Middle frontal gyrus (tissue), 1 donor: ENCODE measurements at regions not wholly inside any gene's neighbourhood (a gene's known extent, or its start where the extent isn't known, plus 50 kb on each side); places are given as distances from the start of the nearest gene placed in this dataset.

Experiments used
- DNase-seq: peaks from one replicate; pipeline ENCODE4 v3.0.0-alpha.2; 2015; ENCODE audit warnings: low spot score; ENCODE audit errors: extremely low spot score

DNA sequence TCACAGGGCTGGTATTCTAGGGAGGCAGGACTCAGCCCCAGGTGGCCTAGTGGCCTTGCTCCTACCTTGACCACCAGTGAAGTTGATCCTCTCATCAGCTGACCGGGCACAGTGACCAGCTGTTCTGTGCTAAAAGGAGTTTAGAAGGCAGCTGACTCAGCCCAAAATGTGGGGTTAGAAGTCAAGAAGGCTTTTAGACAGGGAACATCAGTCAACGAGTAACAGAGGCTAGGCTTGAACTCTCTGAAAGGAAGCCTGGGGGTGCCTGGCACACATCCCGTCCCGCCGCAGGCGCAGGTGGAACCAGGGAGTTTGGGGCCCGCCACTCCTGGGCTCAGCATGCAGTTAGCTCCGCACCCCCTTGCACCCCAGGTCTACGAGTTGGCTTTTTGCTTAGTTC is 114.9 kb upstream of the SLC45A1 start:
- DNase-seq, result no peak

DNA sequence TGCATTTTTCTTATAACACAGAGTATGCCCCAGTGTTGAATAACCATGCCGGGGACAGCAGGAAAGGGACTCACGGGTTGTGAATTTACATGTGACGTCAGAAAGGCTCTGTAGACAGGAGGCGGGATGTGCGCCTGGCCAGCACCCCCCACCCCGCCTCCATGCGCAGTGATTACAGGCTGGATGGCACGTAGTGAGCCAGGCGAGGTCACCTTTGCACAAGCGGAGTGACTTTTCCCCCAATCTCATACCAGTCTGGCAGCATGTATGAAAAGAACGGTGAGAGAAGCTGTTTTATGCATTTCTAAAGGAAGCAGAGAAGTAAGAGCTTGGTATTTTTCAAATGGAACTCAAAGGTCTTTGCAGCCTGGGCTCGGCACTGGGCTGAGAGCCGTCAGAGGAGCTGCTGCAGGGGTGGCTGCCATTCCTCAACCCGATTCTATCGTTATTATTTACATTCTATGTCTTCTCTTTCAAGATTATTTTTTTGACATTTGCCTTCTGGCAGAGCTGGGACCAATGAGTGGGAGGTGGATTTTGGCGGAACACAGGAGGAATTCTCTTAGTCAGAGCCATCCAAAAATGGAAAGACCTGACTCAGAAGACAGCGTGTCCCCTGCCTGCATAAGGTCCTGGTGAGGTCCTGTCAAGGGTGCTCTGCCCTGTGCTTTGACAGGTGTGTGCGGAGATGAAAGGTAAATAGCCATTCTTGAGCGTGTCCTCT is 115.6 kb upstream of the SLC45A1 start:
- no peak for DNase-seq

- no peak for DNase-seq
Observed at GRCh38 chr1:8201331-8201861, 116.5 kb upstream of the SLC45A1 start.

DNA sequence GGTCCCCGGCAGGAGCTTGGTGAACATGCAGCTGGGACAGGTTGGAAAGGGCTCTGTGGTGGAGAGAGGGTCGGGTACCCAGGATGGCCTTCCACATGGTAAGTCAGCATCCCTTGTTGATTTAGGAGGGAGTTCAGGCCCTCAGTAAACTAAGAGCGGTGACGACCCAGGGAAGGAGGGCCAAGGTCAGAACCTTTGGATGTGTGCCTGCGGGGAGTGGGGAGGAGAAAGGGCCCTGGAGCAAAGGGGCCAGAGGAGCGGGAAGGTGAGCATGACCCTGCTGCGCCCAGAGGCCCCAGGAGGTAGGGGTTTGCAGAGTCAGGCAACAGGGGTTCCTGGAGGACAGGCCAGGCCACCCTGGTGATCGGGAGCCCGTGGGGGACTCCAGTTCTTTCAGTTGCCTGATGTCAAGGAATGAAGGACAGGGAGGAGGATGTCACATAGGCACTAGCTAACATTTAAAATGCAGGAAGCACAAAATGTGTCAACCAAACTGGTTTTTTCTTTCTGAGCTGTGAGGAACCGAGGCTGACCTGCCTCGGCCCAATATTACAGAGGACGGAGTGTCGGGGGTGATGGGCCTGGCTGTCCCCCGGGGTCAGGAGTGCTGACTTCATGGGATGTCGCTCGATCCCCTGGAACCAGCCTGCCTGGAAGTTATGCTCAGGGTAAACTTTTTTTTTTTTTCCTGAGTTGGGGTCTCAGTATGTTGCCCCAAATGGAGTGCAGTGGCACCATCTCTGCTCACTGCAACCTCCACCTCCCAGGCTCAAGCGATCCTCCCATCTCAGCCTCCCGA is 117.4 kb upstream of the SLC45A1 start:
- DNase-seq, result no peak

- DNase-seq, result no peak
Observed at GRCh38 chr1:8198522-8198921, 119.4 kb upstream of the SLC45A1 start.

GRCh38 chr1:8197493-8198282 is 120.2 kb upstream of the SLC45A1 start:
- DNase-seq, result no peak

GRCh38 chr1:8194481-8195227 is 123.3 kb upstream of the SLC45A1 start:
- DNase-seq, result no peak

DNA sequence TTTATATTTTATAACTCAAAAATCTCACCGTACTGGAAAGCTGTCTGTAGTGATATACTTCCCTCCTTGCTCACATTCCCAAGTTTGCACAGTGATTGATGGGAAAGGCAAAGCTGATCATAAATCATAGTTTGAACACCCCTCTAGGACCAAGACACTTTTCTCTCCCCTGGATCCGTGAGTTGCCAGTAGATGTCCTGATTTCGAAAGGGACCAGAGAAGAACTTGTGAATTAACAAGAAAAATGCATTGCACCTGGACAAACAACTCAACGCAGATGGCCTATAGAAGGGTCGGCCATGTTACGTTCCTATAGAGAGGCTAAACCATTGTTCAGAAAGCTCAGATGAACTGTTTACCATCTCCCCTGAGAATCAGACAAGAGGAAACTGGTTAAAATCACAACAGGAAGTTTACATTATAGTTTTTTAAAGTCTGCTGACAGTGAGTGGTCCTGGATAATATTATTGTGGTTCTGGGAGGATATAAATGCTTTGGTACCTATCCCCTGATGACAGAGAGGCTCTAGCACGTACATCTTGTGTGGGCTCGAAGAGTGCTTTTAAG is 124.0 kb upstream of the SLC45A1 start:
- no peak for DNase-seq

DNA sequence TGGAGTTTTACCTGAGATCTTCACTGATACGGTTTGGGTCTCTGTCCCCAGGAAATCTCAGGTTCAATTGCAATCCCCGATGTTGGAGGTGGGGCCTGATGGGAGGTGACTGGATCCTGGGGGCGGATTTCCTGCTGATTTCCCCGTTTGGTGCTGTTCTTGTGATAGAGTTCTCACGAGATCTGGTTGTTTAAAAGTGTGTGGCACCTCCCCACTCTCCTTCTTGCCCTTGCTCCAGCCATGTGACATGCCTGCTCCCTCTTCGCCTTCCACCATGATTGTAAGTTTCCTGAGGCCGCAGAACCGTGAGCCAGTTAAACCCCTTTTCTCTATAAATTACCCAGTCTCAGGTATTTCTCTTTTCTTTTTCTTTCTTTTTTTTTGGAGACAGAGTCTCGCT is 126.4 kb upstream of the SLC45A1 start:
- no peak for DNase-seq

DNA sequence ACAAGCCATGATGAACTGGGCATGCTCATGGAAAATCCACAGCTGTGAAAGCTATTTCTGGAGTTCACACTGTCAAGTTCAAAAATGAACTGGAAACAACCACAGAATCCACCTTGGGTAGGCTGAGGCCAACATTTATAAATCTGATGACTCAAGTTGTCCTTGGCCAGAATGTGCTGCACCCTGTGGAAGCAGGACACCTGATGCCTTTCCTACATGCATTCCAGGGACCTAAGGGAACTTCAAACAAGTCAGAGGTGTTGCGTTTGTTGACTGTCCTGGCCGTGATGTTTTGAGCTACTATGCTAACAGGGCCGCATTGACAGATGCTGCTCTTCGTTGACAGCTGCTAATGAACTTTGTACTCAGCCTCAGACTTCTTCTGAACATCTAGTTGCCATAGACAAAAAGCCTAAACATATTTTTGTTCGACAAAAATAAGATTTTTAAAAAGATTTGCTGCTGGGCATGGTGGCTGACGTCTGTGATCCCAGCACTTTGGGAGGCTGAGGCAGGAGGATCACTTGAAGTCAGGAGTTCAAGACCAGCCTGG is 127.9 kb upstream of the SLC45A1 start:
- no peak for DNase-seq

- DNase-seq, result no peak
Observed at GRCh38 chr1:8185400-8185799, 132.5 kb upstream of the SLC45A1 start.

- DNase-seq, result no peak
Observed at GRCh38 chr1:8184301-8184700, 133.6 kb upstream of the SLC45A1 start.

DNA sequence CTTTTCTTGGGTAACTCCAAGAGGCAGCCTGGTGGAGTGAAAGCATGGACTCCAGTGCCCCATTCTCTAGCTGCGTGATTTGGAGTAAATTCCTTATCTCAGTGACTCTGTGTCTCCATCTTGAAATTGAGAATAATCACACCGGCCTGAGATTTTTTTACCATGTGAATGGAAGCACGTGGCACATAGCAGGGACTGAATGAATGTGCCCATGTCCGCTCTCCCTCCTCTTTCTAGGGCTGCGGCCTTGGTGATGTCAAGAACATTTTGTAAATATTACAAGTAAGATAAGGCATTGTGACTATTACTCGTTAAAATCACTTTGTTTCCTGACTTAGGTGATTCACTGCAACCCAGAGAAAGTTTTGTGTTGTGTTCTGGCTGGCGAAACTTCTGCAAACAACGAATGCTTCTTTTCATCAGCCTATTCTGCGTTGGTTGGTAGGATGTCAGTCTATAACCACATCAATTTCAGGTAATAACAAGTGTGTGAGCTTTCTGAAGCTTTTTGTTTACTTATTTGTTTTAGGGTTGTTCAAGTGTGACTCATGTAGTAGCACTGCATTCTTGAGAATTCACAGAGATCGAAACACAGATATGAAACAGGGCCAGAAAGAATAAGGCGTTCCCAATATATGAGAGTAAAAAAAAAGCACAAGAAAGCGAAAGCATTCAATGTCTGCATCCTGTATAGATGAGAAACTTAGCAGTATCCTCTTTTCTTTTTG is 135.7 kb upstream of the SLC45A1 start:
- no peak for DNase-seq

DNA sequence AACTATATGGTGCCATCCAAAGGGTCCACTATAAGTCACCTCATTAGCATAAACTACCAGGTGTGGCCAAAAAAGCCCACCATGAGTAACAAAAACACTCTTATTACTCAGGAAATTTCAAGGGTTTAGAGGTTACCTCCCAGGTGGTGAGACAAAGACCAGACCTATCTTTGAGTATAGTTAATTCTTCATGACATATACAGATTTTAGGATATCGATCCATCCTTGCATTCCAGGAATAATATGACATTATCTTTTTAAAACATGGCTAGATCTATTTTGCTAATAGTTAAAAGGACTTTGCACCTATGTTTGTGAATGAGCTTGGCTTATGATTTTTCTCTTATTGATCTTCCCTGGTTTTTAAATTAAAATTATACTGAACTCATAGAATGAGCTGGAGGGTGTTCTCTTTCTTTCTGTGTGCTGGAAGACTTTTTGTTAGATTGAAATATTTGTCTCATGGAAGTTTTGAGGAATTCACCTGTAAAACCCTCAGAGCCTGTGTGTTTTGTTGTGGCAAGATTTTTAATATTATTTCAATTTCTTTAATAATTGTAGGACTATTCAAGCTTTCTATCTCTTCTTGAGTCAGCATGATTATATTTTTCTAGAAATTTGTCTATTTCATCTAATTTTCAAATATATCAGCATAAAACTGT is 138.7 kb upstream of the SLC45A1 start:
- no peak for DNase-seq

- DNase-seq, result no peak
Observed at GRCh38 chr1:8176279-8176678, 141.6 kb upstream of the SLC45A1 start.

- DNase-seq, result no peak
Observed at GRCh38 chr1:8174807-8175206, 143.1 kb upstream of the SLC45A1 start.

- no peak for DNase-seq
Observed at GRCh38 chr1:8171751-8172464, 145.8 kb upstream of the ERRFI1 start.

- no peak for DNase-seq
Observed at GRCh38 chr1:8170059-8170835, 144.1 kb upstream of the ERRFI1 start.
